ENCODE measurements at regions not wholly inside any gene's neighbourhood (a gene's known extent, or its start where the extent isn't known, plus 50 kb on each side); places are given as distances from the start of the nearest gene placed in this dataset.

DNA sequence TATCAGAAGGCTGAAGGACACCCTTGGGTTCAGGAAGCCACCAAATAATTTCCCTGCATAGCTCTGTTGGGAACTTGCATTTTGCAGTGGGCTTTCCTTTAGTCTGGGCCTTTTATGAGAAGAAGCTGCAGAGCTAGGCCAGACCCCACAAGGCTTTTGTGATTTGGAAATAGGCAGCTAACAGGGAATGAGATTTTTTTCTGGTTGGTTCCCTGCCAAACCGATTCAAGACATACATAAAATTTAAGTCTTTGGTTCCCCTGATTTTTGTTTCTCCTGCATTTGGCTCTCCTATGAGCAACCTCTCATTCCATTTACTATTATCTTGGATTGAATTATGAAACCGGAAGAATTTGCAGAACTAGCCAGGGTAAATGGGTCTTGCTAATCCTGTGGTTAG is 81.5 kb upstream of the PTCH1 start:
- H3K79me2 ChIP-seq (replicated peaks; ENCODE audit: insufficient read depth), result no peaks in the 10 kb centered on the region
- H3K9me3 Mint-ChIP-seq, result no peaks in the 10 kb centered on the region; the same call in 2 of the 3 replicates
- H3F3A ChIP-seq (replicated peaks; ENCODE audit: low read depth), result no peaks in the 10 kb centered on the region
- 0 out of 2 replicates have a peak, but pooled peaks cover 3% of the 10 kb centered on the region for H3K9me2 ChIP-seq (ENCODE audit: insufficient read depth)
- H3K27ac Mint-ChIP-seq, result no peak overlapping the region
- no peaks in the 10 kb centered on the region for H3K4me1 ChIP-seq (ENCODE audit: insufficient read depth)
- DNase-seq (ENCODE audit: low spot score) (no peak), ATAC-seq (no peak)
- H3K4me3 Mint-ChIP-seq, result no peak overlapping the region
- H3K36me3 ChIP-seq (ENCODE audit: insufficient read depth), result no peaks in the 10 kb centered on the region
- H3K27me3 ChIP-seq (ENCODE audit: insufficient read depth), result no peaks in the 10 kb centered on the region
- no peak overlapping the region for H3K4me2 ChIP-seq
- H3K36me3 Mint-ChIP-seq (ENCODE audit: low read depth), result no peaks in the 10 kb centered on the region
- no peaks in the 10 kb centered on the region; the same call in 2 of the 3 replicates for H3K4me1 Mint-ChIP-seq
- H3K27me3 Mint-ChIP-seq (ENCODE audit: insufficient read depth, low read depth, poor library complexity), result peaks cover 11% of the 10 kb centered on the region
- H4K20me1 ChIP-seq (replicated peaks; ENCODE audit: insufficient read depth), result no peaks in the 10 kb centered on the region
- H3K27ac ChIP-seq (ENCODE audit: low read depth), result no peak overlapping the region
- TF ChIP-seq EZH2 (IDR thresholded peaks at IDR 0.05; ENCODE audit: low read depth, unreplicated experiment), result no peak
- TF ChIP-seq, protein P1, sequence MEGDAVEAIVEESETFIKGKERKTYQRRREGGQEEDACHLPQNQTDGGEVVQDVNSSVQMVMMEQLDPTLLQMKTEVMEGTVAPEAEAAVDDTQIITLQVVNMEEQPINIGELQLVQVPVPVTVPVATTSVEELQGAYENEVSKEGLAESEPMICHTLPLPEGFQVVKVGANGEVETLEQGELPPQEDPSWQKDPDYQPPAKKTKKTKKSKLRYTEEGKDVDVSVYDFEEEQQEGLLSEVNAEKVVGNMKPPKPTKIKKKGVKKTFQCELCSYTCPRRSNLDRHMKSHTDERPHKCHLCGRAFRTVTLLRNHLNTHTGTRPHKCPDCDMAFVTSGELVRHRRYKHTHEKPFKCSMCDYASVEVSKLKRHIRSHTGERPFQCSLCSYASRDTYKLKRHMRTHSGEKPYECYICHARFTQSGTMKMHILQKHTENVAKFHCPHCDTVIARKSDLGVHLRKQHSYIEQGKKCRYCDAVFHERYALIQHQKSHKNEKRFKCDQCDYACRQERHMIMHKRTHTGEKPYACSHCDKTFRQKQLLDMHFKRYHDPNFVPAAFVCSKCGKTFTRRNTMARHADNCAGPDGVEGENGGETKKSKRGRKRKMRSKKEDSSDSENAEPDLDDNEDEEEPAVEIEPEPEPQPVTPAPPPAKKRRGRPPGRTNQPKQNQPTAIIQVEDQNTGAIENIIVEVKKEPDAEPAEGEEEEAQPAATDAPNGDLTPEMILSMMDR (conservative IDR thresholded peaks at IDR 0.05; ENCODE audit: low read depth in 2 of 2), result no peak
- no peak overlapping the region for H2AFZ ChIP-seq
- H3K4me3 ChIP-seq, result no peak overlapping the region

DNA sequence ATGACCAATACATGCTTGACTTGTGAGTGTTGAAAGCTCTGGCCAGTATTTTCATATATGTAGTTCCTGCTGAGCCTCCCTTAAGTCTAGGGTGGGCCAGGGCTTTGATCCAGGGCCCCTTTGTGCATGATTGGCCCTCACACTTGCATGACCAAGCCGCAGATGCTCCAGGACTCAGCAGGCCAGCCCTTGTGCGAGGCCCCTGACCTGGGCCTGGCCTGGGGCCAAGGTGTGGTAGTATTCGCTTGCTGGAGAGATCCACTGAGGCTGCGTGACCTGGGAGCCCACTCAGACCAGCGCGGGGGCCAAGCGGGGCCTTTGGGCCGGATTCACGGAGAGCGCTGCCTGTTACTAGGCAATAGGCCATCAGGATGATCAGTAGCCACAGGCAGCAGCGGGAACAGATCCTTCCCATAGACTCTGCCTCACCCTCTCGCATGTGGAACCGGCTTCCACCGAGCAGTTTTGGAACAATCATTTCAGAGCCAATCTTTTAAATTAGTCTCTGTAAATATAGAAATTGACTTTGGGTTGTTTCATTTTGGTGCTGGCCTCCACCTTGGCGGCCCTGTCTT is 79.0 kb upstream of the PTCH1 start:
- Histone ChIP-seq H2AFZ (no peak overlapping the region), H3K4me1 (ENCODE audit: insufficient read depth) (no peaks in the 10 kb centered on the region), H3K4me3 (no peak overlapping the region), H3K36me3 (ENCODE audit: insufficient read depth) (no peaks in the 10 kb centered on the region), H3K79me2 (replicated peaks; ENCODE audit: insufficient read depth) (no peaks in the 10 kb centered on the region), H3F3A (replicated peaks; ENCODE audit: low read depth) (no peaks in the 10 kb centered on the region), H3K9me2 (ENCODE audit: insufficient read depth) (no peaks in the 10 kb centered on the region), H3K27ac (ENCODE audit: low read depth) (no peak overlapping the region), H3K27me3 (ENCODE audit: insufficient read depth) (no peaks in the 10 kb centered on the region), H3K4me2 (no peak overlapping the region), H4K20me1 (replicated peaks; ENCODE audit: insufficient read depth) (no peaks in the 10 kb centered on the region)
- Mint-ChIP-seq H3K4me3 (no peak overlapping the region), H3K9me3 (no peaks in the 10 kb centered on the region; the same call in 2 of the 3 replicates), H3K4me1 (no peaks in the 10 kb centered on the region), H3K36me3 (ENCODE audit: low read depth) (no peaks in the 10 kb centered on the region), H3K27me3 (ENCODE audit: insufficient read depth, low read depth, poor library complexity) (peaks cover 13% of the 10 kb centered on the region), H3K27ac (no peak overlapping the region)
- DNase-seq (ENCODE audit: low spot score), result no peak
- ATAC-seq, result no peak
- TF ChIP-seq, protein P2, sequence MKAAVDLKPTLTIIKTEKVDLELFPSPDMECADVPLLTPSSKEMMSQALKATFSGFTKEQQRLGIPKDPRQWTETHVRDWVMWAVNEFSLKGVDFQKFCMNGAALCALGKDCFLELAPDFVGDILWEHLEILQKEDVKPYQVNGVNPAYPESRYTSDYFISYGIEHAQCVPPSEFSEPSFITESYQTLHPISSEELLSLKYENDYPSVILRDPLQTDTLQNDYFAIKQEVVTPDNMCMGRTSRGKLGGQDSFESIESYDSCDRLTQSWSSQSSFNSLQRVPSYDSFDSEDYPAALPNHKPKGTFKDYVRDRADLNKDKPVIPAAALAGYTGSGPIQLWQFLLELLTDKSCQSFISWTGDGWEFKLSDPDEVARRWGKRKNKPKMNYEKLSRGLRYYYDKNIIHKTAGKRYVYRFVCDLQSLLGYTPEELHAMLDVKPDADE (IDR thresholded peaks at IDR 0.05), result no peak
- TF ChIP-seq, protein P3, sequence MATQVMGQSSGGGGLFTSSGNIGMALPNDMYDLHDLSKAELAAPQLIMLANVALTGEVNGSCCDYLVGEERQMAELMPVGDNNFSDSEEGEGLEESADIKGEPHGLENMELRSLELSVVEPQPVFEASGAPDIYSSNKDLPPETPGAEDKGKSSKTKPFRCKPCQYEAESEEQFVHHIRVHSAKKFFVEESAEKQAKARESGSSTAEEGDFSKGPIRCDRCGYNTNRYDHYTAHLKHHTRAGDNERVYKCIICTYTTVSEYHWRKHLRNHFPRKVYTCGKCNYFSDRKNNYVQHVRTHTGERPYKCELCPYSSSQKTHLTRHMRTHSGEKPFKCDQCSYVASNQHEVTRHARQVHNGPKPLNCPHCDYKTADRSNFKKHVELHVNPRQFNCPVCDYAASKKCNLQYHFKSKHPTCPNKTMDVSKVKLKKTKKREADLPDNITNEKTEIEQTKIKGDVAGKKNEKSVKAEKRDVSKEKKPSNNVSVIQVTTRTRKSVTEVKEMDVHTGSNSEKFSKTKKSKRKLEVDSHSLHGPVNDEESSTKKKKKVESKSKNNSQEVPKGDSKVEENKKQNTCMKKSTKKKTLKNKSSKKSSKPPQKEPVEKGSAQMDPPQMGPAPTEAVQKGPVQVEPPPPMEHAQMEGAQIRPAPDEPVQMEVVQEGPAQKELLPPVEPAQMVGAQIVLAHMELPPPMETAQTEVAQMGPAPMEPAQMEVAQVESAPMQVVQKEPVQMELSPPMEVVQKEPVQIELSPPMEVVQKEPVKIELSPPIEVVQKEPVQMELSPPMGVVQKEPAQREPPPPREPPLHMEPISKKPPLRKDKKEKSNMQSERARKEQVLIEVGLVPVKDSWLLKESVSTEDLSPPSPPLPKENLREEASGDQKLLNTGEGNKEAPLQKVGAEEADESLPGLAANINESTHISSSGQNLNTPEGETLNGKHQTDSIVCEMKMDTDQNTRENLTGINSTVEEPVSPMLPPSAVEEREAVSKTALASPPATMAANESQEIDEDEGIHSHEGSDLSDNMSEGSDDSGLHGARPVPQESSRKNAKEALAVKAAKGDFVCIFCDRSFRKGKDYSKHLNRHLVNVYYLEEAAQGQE (IDR thresholded peaks at IDR 0.05; ENCODE audit: unreplicated experiment), result no peak
- TF ChIP-seq JUNB (IDR thresholded peaks at IDR 0.05; ENCODE audit: unreplicated experiment) (no peak), EZH2 (IDR thresholded peaks at IDR 0.05; ENCODE audit: low read depth, unreplicated experiment) (no peak), ZNF114 (CRISPR knock-in tag; IDR thresholded peaks at IDR 0.05) (no peak), NANOG (IDR thresholded peaks at IDR 0.05; ENCODE audit: borderline replicate concordance) (no peak), CREB1 (CRISPR knock-in tag; IDR thresholded peaks at IDR 0.05; ENCODE audit: low read depth) (no peak)
- TF ChIP-seq, protein P4, sequence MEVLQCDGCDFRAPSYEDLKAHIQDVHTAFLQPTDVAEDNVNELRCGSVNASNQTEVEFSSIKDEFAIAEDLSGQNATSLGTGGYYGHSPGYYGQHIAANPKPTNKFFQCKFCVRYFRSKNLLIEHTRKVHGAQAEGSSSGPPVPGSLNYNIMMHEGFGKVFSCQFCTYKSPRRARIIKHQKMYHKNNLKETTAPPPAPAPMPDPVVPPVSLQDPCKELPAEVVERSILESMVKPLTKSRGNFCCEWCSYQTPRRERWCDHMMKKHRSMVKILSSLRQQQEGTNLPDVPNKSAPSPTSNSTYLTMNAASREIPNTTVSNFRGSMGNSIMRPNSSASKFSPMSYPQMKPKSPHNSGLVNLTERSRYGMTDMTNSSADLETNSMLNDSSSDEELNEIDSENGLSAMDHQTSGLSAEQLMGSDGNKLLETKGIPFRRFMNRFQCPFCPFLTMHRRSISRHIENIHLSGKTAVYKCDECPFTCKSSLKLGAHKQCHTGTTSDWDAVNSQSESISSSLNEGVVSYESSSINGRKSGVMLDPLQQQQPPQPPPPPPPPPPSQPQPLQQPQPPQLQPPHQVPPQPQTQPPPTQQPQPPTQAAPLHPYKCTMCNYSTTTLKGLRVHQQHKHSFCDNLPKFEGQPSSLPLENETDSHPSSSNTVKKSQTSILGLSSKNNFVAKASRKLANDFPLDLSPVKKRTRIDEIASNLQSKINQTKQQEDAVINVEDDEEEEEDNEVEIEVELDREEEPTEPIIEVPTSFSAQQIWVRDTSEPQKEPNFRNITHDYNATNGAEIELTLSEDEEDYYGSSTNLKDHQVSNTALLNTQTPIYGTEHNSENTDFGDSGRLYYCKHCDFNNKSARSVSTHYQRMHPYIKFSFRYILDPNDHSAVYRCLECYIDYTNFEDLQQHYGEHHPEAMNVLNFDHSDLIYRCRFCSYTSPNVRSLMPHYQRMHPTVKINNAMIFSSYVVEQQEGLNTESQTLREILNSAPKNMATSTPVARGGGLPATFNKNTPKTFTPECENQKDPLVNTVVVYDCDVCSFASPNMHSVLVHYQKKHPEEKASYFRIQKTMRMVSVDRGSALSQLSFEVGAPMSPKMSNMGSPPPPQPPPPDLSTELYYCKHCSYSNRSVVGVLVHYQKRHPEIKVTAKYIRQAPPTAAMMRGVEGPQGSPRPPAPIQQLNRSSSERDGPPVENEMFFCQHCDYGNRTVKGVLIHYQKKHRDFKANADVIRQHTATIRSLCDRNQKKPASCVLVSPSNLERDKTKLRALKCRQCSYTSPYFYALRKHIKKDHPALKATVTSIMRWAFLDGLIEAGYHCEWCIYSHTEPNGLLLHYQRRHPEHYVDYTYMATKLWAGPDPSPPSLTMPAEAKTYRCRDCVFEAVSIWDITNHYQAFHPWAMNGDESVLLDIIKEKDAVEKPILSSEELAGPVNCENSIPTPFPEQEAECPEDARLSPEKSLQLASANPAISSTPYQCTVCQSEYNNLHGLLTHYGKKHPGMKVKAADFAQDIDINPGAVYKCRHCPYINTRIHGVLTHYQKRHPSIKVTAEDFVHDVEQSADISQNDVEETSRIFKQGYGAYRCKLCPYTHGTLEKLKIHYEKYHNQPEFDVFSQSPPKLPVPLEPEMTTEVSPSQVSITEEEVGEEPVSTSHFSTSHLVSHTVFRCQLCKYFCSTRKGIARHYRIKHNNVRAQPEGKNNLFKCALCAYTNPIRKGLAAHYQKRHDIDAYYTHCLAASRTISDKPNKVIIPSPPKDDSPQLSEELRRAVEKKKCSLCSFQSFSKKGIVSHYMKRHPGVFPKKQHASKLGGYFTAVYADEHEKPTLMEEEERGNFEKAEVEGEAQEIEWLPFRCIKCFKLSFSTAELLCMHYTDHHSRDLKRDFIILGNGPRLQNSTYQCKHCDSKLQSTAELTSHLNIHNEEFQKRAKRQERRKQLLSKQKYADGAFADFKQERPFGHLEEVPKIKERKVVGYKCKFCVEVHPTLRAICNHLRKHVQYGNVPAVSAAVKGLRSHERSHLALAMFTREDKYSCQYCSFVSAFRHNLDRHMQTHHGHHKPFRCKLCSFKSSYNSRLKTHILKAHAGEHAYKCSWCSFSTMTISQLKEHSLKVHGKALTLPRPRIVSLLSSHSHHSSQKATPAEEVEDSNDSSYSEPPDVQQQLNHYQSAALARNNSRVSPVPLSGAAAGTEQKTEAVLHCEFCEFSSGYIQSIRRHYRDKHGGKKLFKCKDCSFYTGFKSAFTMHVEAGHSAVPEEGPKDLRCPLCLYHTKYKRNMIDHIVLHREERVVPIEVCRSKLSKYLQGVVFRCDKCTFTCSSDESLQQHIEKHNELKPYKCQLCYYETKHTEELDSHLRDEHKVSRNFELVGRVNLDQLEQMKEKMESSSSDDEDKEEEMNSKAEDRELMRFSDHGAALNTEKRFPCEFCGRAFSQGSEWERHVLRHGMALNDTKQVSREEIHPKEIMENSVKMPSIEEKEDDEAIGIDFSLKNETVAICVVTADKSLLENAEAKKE (CRISPR knock-in tag; IDR thresholded peaks at IDR 0.05), result no peak

Data from GM23338 (cell line).